Mesothelial cell of epicardium (in vitro differentiated cells): ENCODE measurements at regions not wholly inside any gene's neighbourhood (a gene's known extent, or its start where the extent isn't known, plus 50 kb on each side); places are given as distances from the start of the nearest gene placed in this dataset.
"Not testable (repeated sequence)": the region's sequence is repeated elsewhere in the genome, so short reads cannot be mapped to it uniquely, and the experiment has no call there.

Source experiments
- DNase-seq, 2 experiments: peaks; one replicate each; pipeline ENCODE4 v3.0.0; 2021; ENCODE audit warnings: low spot score in 2 of 2; ENCODE audit not compliant: unreplicated experiment in 2 of 2
- H3K27ac Mint-ChIP-seq: 2 replicates; pipeline ENCODE4 v1.8.0; 2021; ENCODE audit warnings: mixed read lengths
- H3K27me3 Mint-ChIP-seq: 2 replicates; pipeline ENCODE4 v1.8.0; 2021; ENCODE audit warnings: low read depth, mixed read lengths
- H3K36me3 Mint-ChIP-seq: 2 replicates; pipeline ENCODE4 v1.8.0; 2021; ENCODE audit warnings: mixed read lengths
- H3K4me1 Mint-ChIP-seq: 2 replicates; pipeline ENCODE4 v1.8.0; 2021; ENCODE audit warnings: mixed read lengths
- H3K4me3 Mint-ChIP-seq: 2 replicates; pipeline ENCODE4 v1.8.0; 2021; ENCODE audit warnings: mild to moderate bottlenecking, moderate library complexity, mixed read lengths
- H3K9me3 Mint-ChIP-seq: 2 replicates; pipeline ENCODE4 v1.8.0; 2021; ENCODE audit warnings: mixed read lengths
- TF ChIP-seq, protein P1 (sequence below): fragments of 200-600 bp; sonication (generic); IDR thresholded peaks from one replicate; pipeline ENCODE4 v1.5.0; 2021; ENCODE audit warnings: antibody characterized with exemption; ENCODE audit not compliant: unreplicated experiment

DNA sequence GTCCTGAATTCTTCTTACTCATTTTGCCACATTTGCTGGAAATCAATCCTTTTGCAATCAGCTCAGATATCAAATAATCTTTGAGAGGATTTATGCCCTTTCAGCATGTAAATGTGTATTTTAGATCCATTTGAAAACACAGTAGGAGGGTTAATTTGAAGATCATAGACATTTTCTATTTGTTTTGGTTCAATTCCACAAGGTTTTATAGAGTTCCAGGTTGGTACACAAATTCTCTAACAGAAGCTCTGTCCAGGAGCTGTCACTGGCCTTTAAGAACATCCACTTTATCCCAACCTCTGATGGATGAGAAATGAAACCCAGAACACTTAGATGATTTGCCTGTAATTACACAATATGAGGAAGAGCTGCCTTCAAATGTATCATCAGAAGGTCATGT lies 157.3 kb upstream of the CHAC2 start:
- TF ChIP-seq, protein P1, sequence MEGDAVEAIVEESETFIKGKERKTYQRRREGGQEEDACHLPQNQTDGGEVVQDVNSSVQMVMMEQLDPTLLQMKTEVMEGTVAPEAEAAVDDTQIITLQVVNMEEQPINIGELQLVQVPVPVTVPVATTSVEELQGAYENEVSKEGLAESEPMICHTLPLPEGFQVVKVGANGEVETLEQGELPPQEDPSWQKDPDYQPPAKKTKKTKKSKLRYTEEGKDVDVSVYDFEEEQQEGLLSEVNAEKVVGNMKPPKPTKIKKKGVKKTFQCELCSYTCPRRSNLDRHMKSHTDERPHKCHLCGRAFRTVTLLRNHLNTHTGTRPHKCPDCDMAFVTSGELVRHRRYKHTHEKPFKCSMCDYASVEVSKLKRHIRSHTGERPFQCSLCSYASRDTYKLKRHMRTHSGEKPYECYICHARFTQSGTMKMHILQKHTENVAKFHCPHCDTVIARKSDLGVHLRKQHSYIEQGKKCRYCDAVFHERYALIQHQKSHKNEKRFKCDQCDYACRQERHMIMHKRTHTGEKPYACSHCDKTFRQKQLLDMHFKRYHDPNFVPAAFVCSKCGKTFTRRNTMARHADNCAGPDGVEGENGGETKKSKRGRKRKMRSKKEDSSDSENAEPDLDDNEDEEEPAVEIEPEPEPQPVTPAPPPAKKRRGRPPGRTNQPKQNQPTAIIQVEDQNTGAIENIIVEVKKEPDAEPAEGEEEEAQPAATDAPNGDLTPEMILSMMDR: no peak
- no peaks in the 10 kb centered on the region for H3K36me3 Mint-ChIP-seq
- no peaks in the 10 kb centered on the region for H3K4me1 Mint-ChIP-seq
- peaks cover 3% of the 10 kb centered on the region for H3K27me3 Mint-ChIP-seq
- H3K9me3 Mint-ChIP-seq: peaks cover 5% of the 10 kb centered on the region
- no peak overlapping the region for H3K27ac Mint-ChIP-seq
- DNase-seq: no peak
- no peak overlapping the region for H3K4me3 Mint-ChIP-seq

DNA sequence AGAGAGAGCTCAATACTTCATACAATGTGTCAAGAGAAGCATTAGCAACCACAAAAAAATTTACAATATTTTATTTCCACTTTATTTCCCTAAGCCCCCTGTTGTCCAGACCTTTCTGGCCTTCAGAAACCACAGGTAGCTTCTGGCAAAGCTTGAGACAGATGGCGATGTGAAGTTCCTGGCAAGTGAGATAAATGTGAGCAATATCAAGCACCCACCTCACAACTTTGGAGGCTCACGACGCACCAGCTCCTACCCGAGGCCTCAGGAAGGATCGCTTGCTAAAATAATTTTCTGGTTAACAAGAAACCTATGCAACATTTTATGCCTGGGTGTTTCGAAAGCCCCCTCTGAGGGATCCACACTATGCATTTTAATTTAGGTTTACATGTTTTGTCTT lies 158.1 kb upstream of the CHAC2 start:
- Mint-ChIP-seq H3K27ac (no peak overlapping the region), H3K4me3 (no peak overlapping the region), H3K27me3 (peaks cover 3% of the 10 kb centered on the region), H3K36me3 (no peaks in the 10 kb centered on the region), H3K9me3 (peaks cover 5% of the 10 kb centered on the region), H3K4me1 (no peaks in the 10 kb centered on the region)
- TF ChIP-seq, protein P1: no peak
- DNase-seq: no peak

DNA sequence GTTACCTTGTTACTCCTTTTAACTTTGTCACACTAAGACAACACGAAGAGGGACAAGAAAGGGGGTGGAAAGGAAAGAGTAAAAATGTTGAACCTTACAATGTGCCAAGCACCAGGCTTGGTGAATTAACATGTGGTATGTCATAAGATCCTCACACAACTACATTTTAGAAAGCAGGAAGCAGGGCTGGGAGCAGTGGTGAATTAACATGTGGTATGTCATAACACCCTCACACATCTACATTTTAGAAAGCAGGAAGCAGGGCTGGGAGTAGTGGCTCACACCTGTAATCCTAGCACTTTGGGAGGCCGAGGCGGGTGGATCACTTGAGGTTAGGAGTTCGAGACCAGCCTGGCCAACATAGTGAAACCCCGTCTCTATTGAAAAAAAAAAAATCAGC lies 159.3 kb upstream of the CHAC2 start:
- Mint-ChIP-seq H3K36me3 (no peaks in the 10 kb centered on the region), H3K27ac (no peak overlapping the region), H3K4me3 (no peak overlapping the region), H3K4me1 (no peaks in the 10 kb centered on the region), H3K9me3 (no peaks in the 10 kb centered on the region), H3K27me3 (peaks cover 3% of the 10 kb centered on the region)
- TF ChIP-seq, protein P1: no peak
- DNase-seq: no peak

DNA sequence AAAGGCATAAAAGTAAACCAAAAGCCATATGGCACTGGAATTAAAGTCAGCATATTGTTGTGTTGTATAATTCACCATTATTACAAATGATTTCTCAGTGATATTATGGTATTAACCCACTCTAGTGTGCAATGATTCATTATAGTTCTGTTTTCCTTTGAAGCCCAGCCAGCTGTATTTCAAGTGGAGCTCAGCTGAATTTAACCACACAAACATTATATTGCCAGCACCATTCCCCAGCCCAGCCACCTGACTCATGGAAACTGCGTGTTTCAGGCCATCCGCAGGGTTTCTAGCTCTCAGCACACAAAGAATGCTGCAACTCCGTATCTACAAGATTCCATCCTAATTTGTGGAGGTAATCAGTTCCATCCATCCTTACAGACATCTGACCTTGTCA lies 166.8 kb upstream of the CHAC2 start:
- TF ChIP-seq, protein P1: no peak
- Mint-ChIP-seq H3K4me3 (no peak overlapping the region), H3K36me3 (no peaks in the 10 kb centered on the region), H3K27ac (no peak overlapping the region), H3K9me3 (no peaks in the 10 kb centered on the region), H3K4me1 (peaks cover 16% of the 10 kb centered on the region), H3K27me3 (no peaks in the 10 kb centered on the region)
- no peak for DNase-seq

DNA sequence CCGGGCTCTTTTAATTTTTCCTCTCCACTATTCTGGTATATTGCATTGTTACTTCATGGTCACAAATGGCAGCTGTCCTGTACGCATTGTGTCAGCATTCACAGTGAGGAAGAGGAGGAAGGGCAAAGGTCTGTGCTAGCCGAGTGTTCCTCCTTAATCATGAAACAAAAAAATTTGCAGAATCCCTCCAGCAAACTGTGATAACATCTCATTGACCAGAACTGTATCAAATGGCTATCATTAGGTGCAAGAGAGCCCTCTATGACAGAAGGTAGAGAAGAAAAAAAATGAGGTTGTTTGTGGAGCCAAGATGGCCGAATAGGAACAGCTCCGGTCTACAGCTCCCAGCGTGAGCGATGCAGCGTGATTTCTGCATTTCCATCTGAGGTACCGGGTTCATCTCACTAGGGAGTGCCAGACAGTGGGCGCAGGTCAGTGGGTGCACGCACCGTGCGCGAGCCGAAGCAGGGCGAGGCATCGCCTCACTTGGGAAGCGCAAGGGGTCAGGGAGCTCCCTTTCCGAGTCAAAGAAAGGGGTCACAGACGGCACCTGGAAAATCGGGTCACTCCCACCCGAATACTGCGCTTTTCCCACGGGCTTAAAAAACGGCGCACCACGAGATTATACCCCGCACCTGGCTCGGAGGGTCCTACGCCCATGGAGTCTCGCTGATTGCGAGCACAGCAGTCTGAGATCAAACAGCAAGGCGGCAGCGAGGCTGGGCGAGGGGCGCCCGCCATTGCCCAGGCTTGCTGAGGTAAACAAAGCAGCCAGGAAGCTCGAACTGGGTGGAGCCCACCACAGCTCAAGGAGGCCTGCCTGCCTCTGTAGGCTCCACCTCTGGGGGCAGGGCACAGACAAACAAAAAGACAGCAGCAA lies 180.6 kb upstream of the CHAC2 start:
- not testable (repeated sequence) for H3K36me3 Mint-ChIP-seq, H3K9me3 Mint-ChIP-seq, H3K27me3 Mint-ChIP-seq, DNase-seq
- H3K4me3 Mint-ChIP-seq: peak overlapping the region; percentile 69
- peaks cover 12% of the 10 kb centered on the region for H3K4me1 Mint-ChIP-seq
- peak overlapping the region; percentile 79 for H3K27ac Mint-ChIP-seq

DNA sequence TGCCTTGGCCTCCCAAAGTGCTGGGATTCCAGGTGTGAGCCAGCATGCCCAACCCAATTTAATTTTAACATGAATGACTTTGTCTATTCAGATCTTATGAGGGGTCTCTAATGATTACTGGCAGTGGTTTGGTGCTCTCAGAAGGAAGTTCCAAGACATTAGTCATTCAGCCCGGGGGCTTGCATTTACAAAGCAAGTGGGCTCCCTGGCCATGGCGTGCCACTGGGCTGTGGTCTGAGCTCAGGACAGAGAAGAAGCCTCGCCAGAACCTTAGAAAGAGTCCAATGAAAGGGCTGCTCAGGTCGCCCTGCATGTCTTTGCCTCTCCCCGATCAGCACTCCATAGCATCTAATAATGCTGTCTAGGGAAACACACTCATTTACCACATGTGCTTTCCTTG lies 182.6 kb upstream of the CHAC2 start:
- DNase-seq: no peak
- no peaks in the 10 kb centered on the region for H3K9me3 Mint-ChIP-seq
- no peak overlapping the region for H3K27ac Mint-ChIP-seq
- H3K4me1 Mint-ChIP-seq: peaks cover 16% of the 10 kb centered on the region
- no peaks in the 10 kb centered on the region for H3K27me3 Mint-ChIP-seq
- no peak overlapping the region for H3K4me3 Mint-ChIP-seq
- H3K36me3 Mint-ChIP-seq: no peaks in the 10 kb centered on the region
- TF ChIP-seq, protein P1: no peak
